Activated CD8-positive, alpha-beta T cell treated with anti-CD3 and anti-CD28 coated beads for 36 hours (primary cell): ENCODE measurements at regions not wholly inside any gene's neighbourhood (a gene's known extent, or its start where the extent isn't known, plus 50 kb on each side); places are given as distances from the start of the nearest gene placed in this dataset.

Experiments
- ATAC-seq: fragments of 200-7000 bp; cut with Tn5 transposase; one replicate; pipeline ENCODE4 v1.10.0; 2021; ENCODE audit warnings: mild to moderate bottlenecking, moderate library complexity
- CTCF ChIA-PET: fragments of 350-600 bp; sonication (Branson Sonifier 250); formaldehyde crosslinking; loops from one replicate; lab custom pipeline; 2021; ENCODE audit warnings: antibody characterized with exemption; lab: Charles Lee
- POLR2A ChIA-PET: fragments of 350-600 bp; sonication (Branson Sonifier 250); formaldehyde crosslinking; loops from one replicate; lab custom pipeline; 2021; ENCODE audit warnings: antibody characterized with exemption; lab: Charles Lee
- DNase-seq: peaks from one replicate; pipeline ENCODE4 v3.0.0-alpha.2; 2020
- H3K27ac Mint-ChIP-seq: one replicate; pipeline ENCODE4 v1.8.0; 2021; ENCODE audit warnings: mild to moderate bottlenecking, mixed read lengths
- H3K27me3 Mint-ChIP-seq: one replicate; pipeline ENCODE4 v1.8.0; 2021; ENCODE audit warnings: mixed read lengths
- H3K36me3 Mint-ChIP-seq: one replicate; pipeline ENCODE4 v1.8.0; 2021; ENCODE audit warnings: low read depth, mixed read lengths
- H3K4me1 Mint-ChIP-seq: one replicate; pipeline ENCODE4 v1.8.0; 2021; ENCODE audit warnings: low read depth, mixed read lengths
- H3K4me3 Mint-ChIP-seq: one replicate; pipeline ENCODE4 v1.8.0; 2021; ENCODE audit warnings: mild to moderate bottlenecking, moderate library complexity, mixed read lengths
- H3K9me3 Mint-ChIP-seq: one replicate; pipeline ENCODE4 v1.8.0; 2021; ENCODE audit warnings: mixed read lengths
- intact Hi-C: fragments of 100-400 bp; cut with micrococcal nuclease; formaldehyde crosslinking; loops from one replicate; pipeline ENCODE4 v1.10.0; 2022
- TF ChIP-seq, protein P1 (sequence below): fragments of 200-600 bp; IDR thresholded peaks from one replicate; pipeline ENCODE4 v1.8.0; 2022; ENCODE audit warnings: antibody characterized with exemption, mild to moderate bottlenecking

DNA sequence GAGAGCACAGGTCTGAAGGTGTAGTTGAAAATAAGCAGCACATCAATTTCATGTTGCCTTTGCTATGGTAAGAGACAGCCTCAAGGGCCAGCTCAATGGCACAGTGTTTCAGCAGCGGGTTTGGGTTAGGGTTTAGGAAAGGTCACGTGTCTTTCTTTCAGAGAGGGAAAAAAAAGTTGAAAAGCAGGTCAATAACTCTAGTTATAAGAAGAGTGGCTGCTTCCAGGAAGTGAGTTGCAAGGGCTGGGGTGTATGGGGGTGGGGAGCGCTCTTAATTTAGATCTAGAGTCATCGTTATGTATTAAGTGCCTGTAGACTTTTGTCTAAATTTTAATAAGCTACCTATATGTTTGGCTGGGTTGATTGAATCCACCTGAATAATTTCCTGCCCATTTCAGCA is 118.5 kb upstream of the SPAG17 start:
- Mint-ChIP-seq H3K4me1 (no peaks in the 10 kb centered on the region), H3K9me3 (no peaks in the 10 kb centered on the region), H3K27me3 (no peaks in the 10 kb centered on the region), H3K27ac (no peak overlapping the region), H3K36me3 (no peaks in the 10 kb centered on the region), H3K4me3 (no peak overlapping the region)
- TF ChIP-seq, protein P1, sequence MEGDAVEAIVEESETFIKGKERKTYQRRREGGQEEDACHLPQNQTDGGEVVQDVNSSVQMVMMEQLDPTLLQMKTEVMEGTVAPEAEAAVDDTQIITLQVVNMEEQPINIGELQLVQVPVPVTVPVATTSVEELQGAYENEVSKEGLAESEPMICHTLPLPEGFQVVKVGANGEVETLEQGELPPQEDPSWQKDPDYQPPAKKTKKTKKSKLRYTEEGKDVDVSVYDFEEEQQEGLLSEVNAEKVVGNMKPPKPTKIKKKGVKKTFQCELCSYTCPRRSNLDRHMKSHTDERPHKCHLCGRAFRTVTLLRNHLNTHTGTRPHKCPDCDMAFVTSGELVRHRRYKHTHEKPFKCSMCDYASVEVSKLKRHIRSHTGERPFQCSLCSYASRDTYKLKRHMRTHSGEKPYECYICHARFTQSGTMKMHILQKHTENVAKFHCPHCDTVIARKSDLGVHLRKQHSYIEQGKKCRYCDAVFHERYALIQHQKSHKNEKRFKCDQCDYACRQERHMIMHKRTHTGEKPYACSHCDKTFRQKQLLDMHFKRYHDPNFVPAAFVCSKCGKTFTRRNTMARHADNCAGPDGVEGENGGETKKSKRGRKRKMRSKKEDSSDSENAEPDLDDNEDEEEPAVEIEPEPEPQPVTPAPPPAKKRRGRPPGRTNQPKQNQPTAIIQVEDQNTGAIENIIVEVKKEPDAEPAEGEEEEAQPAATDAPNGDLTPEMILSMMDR: no peak
- intact Hi-C loops: no loop called here
- POLR2A ChIA-PET: no interaction called here
- DNase-seq: no peak
- CTCF ChIA-PET: no interaction called here
- ATAC-seq: no peak

DNA sequence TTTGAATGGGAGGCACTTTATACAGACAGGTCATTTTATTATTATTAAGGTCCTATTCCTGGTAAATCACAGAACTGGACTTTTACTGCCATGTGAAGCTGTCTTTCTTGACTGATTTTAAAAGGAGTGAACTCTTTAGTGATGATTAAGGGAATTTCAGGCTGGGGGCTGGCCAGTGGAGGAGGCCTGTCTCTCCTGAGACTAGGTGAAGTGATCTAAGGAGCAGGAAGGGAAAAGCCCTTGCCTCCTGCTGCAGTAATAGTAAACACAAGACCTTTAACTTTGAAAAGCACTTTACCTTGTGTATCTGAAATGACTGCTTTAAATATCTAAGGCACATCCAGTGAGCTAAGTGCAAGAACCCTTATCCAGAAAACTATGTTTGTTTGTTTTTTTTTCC is 118.0 kb upstream of the SPAG17 start:
- CTCF ChIA-PET: no interaction called here
- DNase-seq (no peak), ATAC-seq (no peak)
- intact Hi-C loops: no loop called here
- TF ChIP-seq, protein P1: no peak
- H3K27ac Mint-ChIP-seq: no peak overlapping the region
- no peaks in the 10 kb centered on the region for H3K36me3 Mint-ChIP-seq
- no peaks in the 10 kb centered on the region for H3K4me1 Mint-ChIP-seq
- H3K9me3 Mint-ChIP-seq: no peaks in the 10 kb centered on the region
- H3K4me3 Mint-ChIP-seq: no peak overlapping the region
- no peaks in the 10 kb centered on the region for H3K27me3 Mint-ChIP-seq
- POLR2A ChIA-PET: no interaction called here

DNA sequence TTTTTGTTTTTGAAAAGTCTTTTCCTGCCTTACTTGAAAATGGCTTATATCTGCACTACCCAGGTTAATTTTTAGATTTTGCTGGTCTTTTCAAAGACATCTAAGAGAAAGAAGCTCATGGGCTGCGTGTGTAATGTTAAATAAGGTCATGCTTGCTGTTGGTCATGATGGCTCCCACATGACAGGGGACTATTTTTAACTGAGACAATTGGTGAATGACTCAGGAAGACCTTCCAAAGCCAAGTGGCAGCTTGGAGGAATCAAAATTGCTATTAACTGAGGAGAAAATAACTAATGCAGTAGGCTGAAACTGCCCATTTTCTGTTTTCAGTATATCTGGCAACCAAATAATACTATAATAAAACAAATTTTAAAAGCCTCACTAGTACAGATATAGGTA is 117.1 kb upstream of the SPAG17 start:
- H3K9me3 Mint-ChIP-seq: no peaks in the 10 kb centered on the region
- ATAC-seq (no peak), DNase-seq (no peak)
- H3K36me3 Mint-ChIP-seq: no peaks in the 10 kb centered on the region
- intact Hi-C loops: no loop called here
- no peaks in the 10 kb centered on the region for H3K27me3 Mint-ChIP-seq
- CTCF ChIA-PET: no interaction called here
- H3K4me1 Mint-ChIP-seq: no peaks in the 10 kb centered on the region
- no peak overlapping the region for H3K4me3 Mint-ChIP-seq
- POLR2A ChIA-PET: interaction anchor here (0.6 kb wide), 1 partner anchor 150 kb away, joined by 3 read pairs; no protein-coding TSS in a partner anchor
- TF ChIP-seq, protein P1: no peak
- H3K27ac Mint-ChIP-seq: no peak overlapping the region

DNA sequence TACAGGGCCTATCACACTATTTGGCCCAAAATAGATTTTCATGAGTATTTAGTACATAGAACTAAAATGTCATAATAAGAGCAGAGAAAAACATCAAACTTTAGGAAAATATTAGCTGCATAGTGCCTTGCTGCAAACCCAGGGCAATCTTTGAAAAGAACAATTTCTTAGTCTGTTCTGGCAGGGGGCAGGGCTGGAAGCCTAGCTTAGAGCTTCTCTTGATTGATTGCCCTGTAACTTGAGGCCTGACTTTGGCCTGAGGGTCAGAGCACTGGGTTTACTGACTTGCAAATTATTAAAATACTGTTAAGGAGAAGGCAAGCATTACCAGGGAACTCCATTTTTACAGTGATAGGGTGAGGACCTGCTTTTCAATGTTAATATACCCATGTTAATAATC is 115.8 kb upstream of the SPAG17 start:
- Mint-ChIP-seq H3K36me3 (no peaks in the 10 kb centered on the region), H3K27me3 (no peaks in the 10 kb centered on the region), H3K9me3 (no peaks in the 10 kb centered on the region), H3K4me3 (no peak overlapping the region), H3K27ac (no peak overlapping the region), H3K4me1 (no peaks in the 10 kb centered on the region)
- no peak for ATAC-seq
- DNase-seq: no peak
- ChIA-PET CTCF (no interaction called here), POLR2A (no interaction called here)
- TF ChIP-seq, protein P1: no peak
- intact Hi-C loops: no loop called here

DNA sequence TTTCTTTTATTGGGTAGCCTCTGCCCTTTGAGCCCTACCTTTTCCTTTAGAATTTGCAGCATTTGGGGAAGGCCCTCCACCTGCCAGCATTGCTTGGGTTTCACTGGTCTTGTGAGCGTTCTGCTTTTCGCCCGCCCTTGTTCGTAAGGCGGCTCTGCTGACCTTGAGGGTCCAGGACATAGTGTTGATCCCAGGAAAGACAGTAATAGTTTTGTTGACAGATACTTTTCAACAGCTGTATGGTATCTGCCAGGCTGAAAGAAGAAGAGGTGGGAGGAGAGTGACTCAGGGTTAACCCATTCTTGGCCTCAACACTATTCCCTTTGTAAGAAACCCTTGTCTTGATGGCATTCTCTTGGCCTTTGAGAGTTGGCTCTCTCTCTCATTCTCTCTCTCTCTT is 113.4 kb upstream of the SPAG17 start:
- CTCF ChIA-PET: no interaction called here
- no peaks in the 10 kb centered on the region for H3K9me3 Mint-ChIP-seq
- no peak overlapping the region for H3K4me3 Mint-ChIP-seq

More for the DNA sequence above, 113.4 kb upstream of the SPAG17 start:
- Mint-ChIP-seq H3K27ac (no peak overlapping the region), H3K36me3 (no peaks in the 10 kb centered on the region), H3K4me1 (no peaks in the 10 kb centered on the region), H3K27me3 (no peaks in the 10 kb centered on the region)
- TF ChIP-seq, protein P1: no peak
- POLR2A ChIA-PET: no interaction called here
- intact Hi-C loops: no loop called here
- DNase-seq (no peak), ATAC-seq (no peak)
